GM23338 (cell line): ENCODE measurements at regions not wholly inside any gene's neighbourhood (a gene's known extent, or its start where the extent isn't known, plus 50 kb on each side); places are given as distances from the start of the nearest gene placed in this dataset.

Experiments used
- CREB1 ChIP-seq: fragments of 250-450 bp; sonication (Bioruptor Pico); IDR thresholded peaks from 2 replicates; pipeline ENCODE4 v1.5.0; 2020; ENCODE audit warnings: low read depth, mild to moderate bottlenecking, moderate library complexity
- CTCF ChIP-seq, 2 experiments: fragments of 200-600 bp in 1 of 2; sonication (generic) in 1 of 2; conservative IDR thresholded peaks; 2 replicates each; pipeline versions ENCODE4 v1.5.1 to v1.6.1; 2016 to 2017; ENCODE audit warnings: antibody characterized with exemption in 2 of 2, low read depth in 2 of 2, mild to moderate bottlenecking in 2 of 2, moderate library complexity in 1 of 2
- EZH2 ChIP-seq: fragments of 200-600 bp; sonication (generic); IDR thresholded peaks from one replicate; pipeline ENCODE4 v1.8.0; 2017; ENCODE audit warnings: antibody characterized with exemption, mild to moderate bottlenecking, low read depth; ENCODE audit not compliant: unreplicated experiment
- EZH2phosphoT487 ChIP-seq: fragments of 200-600 bp; sonication (generic); IDR thresholded peaks from one replicate; pipeline ENCODE4 v1.8.1; 2018; ENCODE audit warnings: antibody characterized with exemption; ENCODE audit not compliant: unreplicated experiment
- POLR2AphosphoS5 ChIP-seq: IDR thresholded peaks from 2 replicates; pipeline ENCODE4 v1.6.1; 2016; ENCODE audit warnings: antibody characterized with exemption, low read depth
- TF ChIP-seq, protein P1 (sequence below): IDR thresholded peaks from 2 replicates; pipeline ENCODE4 v1.6.1; 2016; ENCODE audit warnings: antibody characterized with exemption

GRCh38 chr1:68890736-68891135 lies 393.9 kb upstream of the DEPDC1 start:
- no peak for TF ChIP-seq EZH2
- no peak for TF ChIP-seq CREB1
- no peak for TF ChIP-seq CTCF (conservative IDR thresholded peaks at IDR 0.05; ENCODE audit: low read depth in 2 of 2)
- TF ChIP-seq, protein P1, sequence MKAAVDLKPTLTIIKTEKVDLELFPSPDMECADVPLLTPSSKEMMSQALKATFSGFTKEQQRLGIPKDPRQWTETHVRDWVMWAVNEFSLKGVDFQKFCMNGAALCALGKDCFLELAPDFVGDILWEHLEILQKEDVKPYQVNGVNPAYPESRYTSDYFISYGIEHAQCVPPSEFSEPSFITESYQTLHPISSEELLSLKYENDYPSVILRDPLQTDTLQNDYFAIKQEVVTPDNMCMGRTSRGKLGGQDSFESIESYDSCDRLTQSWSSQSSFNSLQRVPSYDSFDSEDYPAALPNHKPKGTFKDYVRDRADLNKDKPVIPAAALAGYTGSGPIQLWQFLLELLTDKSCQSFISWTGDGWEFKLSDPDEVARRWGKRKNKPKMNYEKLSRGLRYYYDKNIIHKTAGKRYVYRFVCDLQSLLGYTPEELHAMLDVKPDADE, result no peak
- no peak for TF ChIP-seq EZH2phosphoT487
- no peak for TF ChIP-seq POLR2AphosphoS5
